ENCODE measurements at regions not wholly inside any gene's neighbourhood (a gene's known extent, or its start where the extent isn't known, plus 50 kb on each side); places are given as distances from the start of the nearest gene placed in this dataset.
A peak's percentile ranks its signal among the peaks of the same experiment; 100 is the strongest.
"Not testable (repeated sequence)": the region's sequence is repeated elsewhere in the genome, so short reads cannot be mapped to it uniquely, and the experiment has no call there.

- H3K4me3 ChIP-seq; DNase-seq; H3K36me3 ChIP-seq; H3K9me3 ChIP-seq; H3K4me1 ChIP-seq; H3K27me3 ChIP-seq; H3K27ac ChIP-seq; intact Hi-C loops (cut with DNase I; ENCODE audit: low total_unique reads); in situ Hi-C loops (cut with MboI; ENCODE audit: low pct_ligation_motif_present in 1 of 4, low pct_unique_long_range_greater_than_20kb in 1 of 4, low sequenced_read_pairs in 3 of 4): not testable (repeated sequence)
- WGBS, 2 donors (ENCODE audit: low coverage in 1 of 2): 80 to 92% methylated on average over 2 of the region's 2 CpGs
These were observed 264.7 kb upstream of the ZNF322 start for GRCh38 chr6:26924206-26924605.

GRCh38 chr6:26928190-26928589, 268.6 kb upstream of the ZNF322 start:
- H3K36me3 ChIP-seq; intact Hi-C loops (cut with DNase I; ENCODE audit: low total_unique reads); H3K9me3 ChIP-seq; DNase-seq; H3K4me3 ChIP-seq; H3K27ac ChIP-seq; H3K4me1 ChIP-seq; H3K27me3 ChIP-seq; in situ Hi-C loops (cut with MboI; ENCODE audit: low pct_ligation_motif_present in 1 of 4, low pct_unique_long_range_greater_than_20kb in 1 of 4, low sequenced_read_pairs in 3 of 4): not testable (repeated sequence)
- WGBS, 2 donors (ENCODE audit: low coverage in 1 of 2): 20 to 85% methylated on average over 1 of the region's 2 CpGs

- H3K9me3 ChIP-seq; H3K4me1 ChIP-seq; DNase-seq; in situ Hi-C loops (cut with MboI; ENCODE audit: low pct_ligation_motif_present in 1 of 4, low pct_unique_long_range_greater_than_20kb in 1 of 4, low sequenced_read_pairs in 3 of 4); intact Hi-C loops (cut with DNase I; ENCODE audit: low total_unique reads); H3K27me3 ChIP-seq; H3K36me3 ChIP-seq; H3K4me3 ChIP-seq; H3K27ac ChIP-seq: not testable (repeated sequence)
- WGBS, 2 donors (ENCODE audit: low coverage in 1 of 2): 85 to 88% methylated on average over 1 of the region's 1 CpG
These were observed 277.7 kb upstream of the ZNF322 start for GRCh38 chr6:26937258-26937657.

GRCh38 chr6:26951211-26951610, 291.7 kb upstream of the ZNF322 start:
- H3K27me3 ChIP-seq; H3K36me3 ChIP-seq; DNase-seq; H3K4me3 ChIP-seq; H3K9me3 ChIP-seq; H3K4me1 ChIP-seq; in situ Hi-C loops (cut with MboI; ENCODE audit: low pct_ligation_motif_present in 1 of 4, low pct_unique_long_range_greater_than_20kb in 1 of 4, low sequenced_read_pairs in 3 of 4); H3K27ac ChIP-seq; intact Hi-C loops (cut with DNase I; ENCODE audit: low total_unique reads): not testable (repeated sequence)
- 84 to 95% methylated on average over 2 to 3 of the region's 3 CpGs for whole genome bisulfite sequencing, 2 donors (ENCODE audit: low coverage in 1 of 2)

GRCh38 chr6:26956078-26956600, 291.4 kb upstream of the PRSS16 start:
- peak; percentile 43 for DNase-seq
- H3K4me1 ChIP-seq; intact Hi-C loops (cut with DNase I; ENCODE audit: low total_unique reads); in situ Hi-C loops (cut with MboI; ENCODE audit: low pct_ligation_motif_present in 1 of 4, low pct_unique_long_range_greater_than_20kb in 1 of 4, low sequenced_read_pairs in 3 of 4); H3K9me3 ChIP-seq; H3K36me3 ChIP-seq; H3K27me3 ChIP-seq: not testable (repeated sequence)
- WGBS, 2 donors (ENCODE audit: low coverage in 1 of 2): 0% methylated on average over 1 to 5 of the region's 20 CpGs
- peak overlapping the region; percentile 65 to 81 (median 71) for H3K4me3 ChIP-seq
- peak in 2 of 3 donors; percentile 9 to 33 for TF ChIP-seq POLR2AphosphoS5 (IDR thresholded peaks at IDR 0.05)
- H3K27ac ChIP-seq: peak overlapping the region; percentile 92 to 94 (median 93)

- Histone ChIP-seq H3K27ac (peak overlapping the region; percentile 92 to 94 (median 93)), H3K4me3 (peak overlapping the region; percentile 65 to 81 (median 71))
- H3K9me3 ChIP-seq; in situ Hi-C loops (cut with MboI; ENCODE audit: low pct_ligation_motif_present in 1 of 4, low pct_unique_long_range_greater_than_20kb in 1 of 4, low sequenced_read_pairs in 3 of 4); H3K36me3 ChIP-seq; intact Hi-C loops (cut with DNase I; ENCODE audit: low total_unique reads); H3K27me3 ChIP-seq; H3K4me1 ChIP-seq: not testable (repeated sequence)
- TF ChIP-seq POLR2AphosphoS5 (IDR thresholded peaks at IDR 0.05) (peak in 1 of 3 donors; percentile 54), CTCF (IDR thresholded peaks at IDR 0.05) (peak; percentile 61 to 76 (median 68)), POLR2A (IDR thresholded peaks at IDR 0.05) (peak; percentile 52)
- peak; percentile 91 for DNase-seq
- WGBS, 2 donors (ENCODE audit: low coverage in 1 of 2): 0% methylated on average over 1 to 12 of the region's 54 CpGs
These were observed 290.8 kb upstream of the PRSS16 start for GRCh38 chr6:26956601-26957184.

- H3K4me1 ChIP-seq; in situ Hi-C loops (cut with MboI; ENCODE audit: low pct_ligation_motif_present in 1 of 4, low pct_unique_long_range_greater_than_20kb in 1 of 4, low sequenced_read_pairs in 3 of 4); H3K27me3 ChIP-seq; H3K9me3 ChIP-seq; H3K36me3 ChIP-seq; intact Hi-C loops (cut with DNase I; ENCODE audit: low total_unique reads): not testable (repeated sequence)
- H3K27ac ChIP-seq: peak overlapping the region; percentile 92 to 94 (median 93)
- 51 to 73% methylated on average over 5 to 6 of the region's 6 CpGs for WGBS, 2 donors (ENCODE audit: low coverage in 1 of 2)
- H3K4me3 ChIP-seq: peak overlapping the region in 3 of 4 donors; percentile 70 to 81 (median 72)
- DNase-seq: peak; percentile 7
These were observed 289.9 kb upstream of the PRSS16 start for GRCh38 chr6:26957399-26958127.

- H3K27ac ChIP-seq; DNase-seq; H3K9me3 ChIP-seq; H3K4me3 ChIP-seq; H3K36me3 ChIP-seq; H3K4me1 ChIP-seq; H3K27me3 ChIP-seq; intact Hi-C loops (cut with DNase I; ENCODE audit: low total_unique reads); in situ Hi-C loops (cut with MboI; ENCODE audit: low pct_ligation_motif_present in 1 of 4, low pct_unique_long_range_greater_than_20kb in 1 of 4, low sequenced_read_pairs in 3 of 4): not testable (repeated sequence)
These were observed 286.3 kb upstream of the PRSS16 start for GRCh38 chr6:26961236-26961635.

Data from transverse colon (tissue), 4 donors.